HAP-1 (cell line): ENCODE measurements at regions not wholly inside any gene's neighbourhood (a gene's known extent, or its start where the extent isn't known, plus 50 kb on each side); places are given as distances from the start of the nearest gene placed in this dataset.

ENCODE experiments used
- DNase-seq, 2 experiments: peaks; one replicate each; pipeline ENCODE4 v3.0.0-alpha.2; 2016 to 2020; ENCODE audit warnings: low spot score in 2 of 2
- H3K27me3 ChIP-seq: fragments of 250-450 bp; sonication (Bioruptor Pico); 2 replicates; pipeline ENCODE4 v1.5.1; 2020; ENCODE audit warnings: low read depth, mild to moderate bottlenecking, moderate library complexity
- H3K36me3 ChIP-seq: fragments of 250-450 bp; sonication (Bioruptor Pico); replicated peaks from 2 replicates; pipeline ENCODE4 v1.5.1; 2020; ENCODE audit warnings: mild to moderate bottlenecking
- H3K4me1 ChIP-seq: fragments of 250-450 bp; sonication (Bioruptor Pico); 2 replicates; pipeline ENCODE4 v1.5.1; 2020; ENCODE audit warnings: mild to moderate bottlenecking
- H3K4me3 ChIP-seq: fragments of 250-450 bp; sonication (Bioruptor Pico); 2 replicates; pipeline ENCODE4 v1.5.1; 2020; ENCODE audit warnings: mild to moderate bottlenecking, moderate library complexity
- H3K9me3 ChIP-seq: fragments of 250-450 bp; sonication (Bioruptor Pico); 2 replicates; pipeline ENCODE4 v1.5.1; 2020; ENCODE audit warnings: mild to moderate bottlenecking, moderate library complexity
- in situ Hi-C: fragments of 300-500 bp; cut with MboI; formaldehyde crosslinking; loops from 3 replicates; pipeline ENCODE4 v1.14.3; 2020; ENCODE audit warnings: low sequenced_read_pairs, inconsistent platforms, mixed read lengths

- in situ Hi-C loops, result no loop called here
- Histone ChIP-seq H3K4me3 (no peak overlapping the region), H3K9me3 (no peaks in the 10 kb centered on the region), H3K27me3 (no peaks in the 10 kb centered on the region; the same call in 1 of the 2 replicates), H3K36me3 (no peaks in the 10 kb centered on the region), H3K4me1 (no peaks in the 10 kb centered on the region)
- DNase-seq, result no peak
These were observed 287.1 kb downstream of the KCNN2 start for GRCh38 chr5:114648940-114649339.

- no peaks in the 10 kb centered on the region for H3K9me3 ChIP-seq
- in situ Hi-C loops, result no loop called here
- no peaks in the 10 kb centered on the region; the same call in 1 of the 2 replicates for H3K27me3 ChIP-seq
- H3K4me3 ChIP-seq, result no peak overlapping the region
- DNase-seq, result no peak
- no peaks in the 10 kb centered on the region for H3K4me1 ChIP-seq
- no peaks in the 10 kb centered on the region for H3K36me3 ChIP-seq
These were observed 282.7 kb downstream of the KCNN2 start for GRCh38 chr5:114644576-114644975.

GRCh38 chr5:114636271-114636670 is 274.4 kb downstream of the KCNN2 start:
- no peak overlapping the region for H3K4me3 ChIP-seq
- H3K4me1 ChIP-seq, result no peaks in the 10 kb centered on the region
- H3K9me3 ChIP-seq, result no peaks in the 10 kb centered on the region
- no peaks in the 10 kb centered on the region for H3K27me3 ChIP-seq
- DNase-seq, result no peak
- in situ Hi-C loops, result no loop called here
- no peaks in the 10 kb centered on the region for H3K36me3 ChIP-seq

GRCh38 chr5:114634967-114635901 is 273.4 kb downstream of the KCNN2 start:
- in situ Hi-C loops, result no loop called here
- Histone ChIP-seq H3K27me3 (no peaks in the 10 kb centered on the region), H3K4me3 (no peak overlapping the region), H3K4me1 (no peaks in the 10 kb centered on the region), H3K36me3 (no peaks in the 10 kb centered on the region), H3K9me3 (no peaks in the 10 kb centered on the region)
- no peak for DNase-seq

GRCh38 chr5:114634517-114634916 is 272.6 kb downstream of the KCNN2 start:
- Histone ChIP-seq H3K4me3 (no peak overlapping the region), H3K9me3 (no peaks in the 10 kb centered on the region), H3K36me3 (no peaks in the 10 kb centered on the region), H3K4me1 (no peaks in the 10 kb centered on the region), H3K27me3 (no peaks in the 10 kb centered on the region)
- in situ Hi-C loops, result no loop called here
- no peak for DNase-seq

- no peak overlapping the region for H3K4me3 ChIP-seq
- H3K36me3 ChIP-seq, result no peaks in the 10 kb centered on the region
- in situ Hi-C loops, result no loop called here
- no peak for DNase-seq
- H3K9me3 ChIP-seq, result no peaks in the 10 kb centered on the region
- H3K27me3 ChIP-seq, result no peaks in the 10 kb centered on the region
- no peaks in the 10 kb centered on the region for H3K4me1 ChIP-seq
These were observed 250.5 kb downstream of the KCNN2 start for GRCh38 chr5:114612406-114612805.

GRCh38 chr5:114581136-114581535 is 219.3 kb downstream of the KCNN2 start:
- in situ Hi-C loops, result no loop called here
- H3K4me3 ChIP-seq, result no peak overlapping the region
- H3K9me3 ChIP-seq, result no peaks in the 10 kb centered on the region
- no peak for DNase-seq
- no peaks in the 10 kb centered on the region for H3K4me1 ChIP-seq
- H3K27me3 ChIP-seq, result no peaks in the 10 kb centered on the region
- H3K36me3 ChIP-seq, result no peaks in the 10 kb centered on the region

- no peaks in the 10 kb centered on the region for H3K9me3 ChIP-seq
- H3K4me3 ChIP-seq, result no peak overlapping the region
- in situ Hi-C loops, result no loop called here
- no peaks in the 10 kb centered on the region for H3K27me3 ChIP-seq
- no peaks in the 10 kb centered on the region for H3K36me3 ChIP-seq
- H3K4me1 ChIP-seq, result no peaks in the 10 kb centered on the region
- no peak for DNase-seq
These were observed 204.0 kb downstream of the KCNN2 start for GRCh38 chr5:114565871-114566270.

GRCh38 chr5:114565139-114565538 is 203.3 kb downstream of the KCNN2 start:
- Histone ChIP-seq H3K4me3 (no peak overlapping the region), H3K9me3 (no peaks in the 10 kb centered on the region), H3K4me1 (no peaks in the 10 kb centered on the region), H3K27me3 (no peaks in the 10 kb centered on the region), H3K36me3 (no peaks in the 10 kb centered on the region)
- in situ Hi-C loops, result no loop called here
- DNase-seq, result no peak

- Histone ChIP-seq H3K4me3 (no peak overlapping the region), H3K4me1 (no peaks in the 10 kb centered on the region), H3K27me3 (no peaks in the 10 kb centered on the region), H3K9me3 (no peaks in the 10 kb centered on the region), H3K36me3 (no peaks in the 10 kb centered on the region)
- no peak for DNase-seq
- in situ Hi-C loops, result no loop called here
These were observed 199.5 kb downstream of the KCNN2 start for GRCh38 chr5:114561415-114561814.
